ENCODE measurements at regions not wholly inside any gene's neighbourhood (a gene's known extent, or its start where the extent isn't known, plus 50 kb on each side); places are given as distances from the start of the nearest gene placed in this dataset.

DNA sequence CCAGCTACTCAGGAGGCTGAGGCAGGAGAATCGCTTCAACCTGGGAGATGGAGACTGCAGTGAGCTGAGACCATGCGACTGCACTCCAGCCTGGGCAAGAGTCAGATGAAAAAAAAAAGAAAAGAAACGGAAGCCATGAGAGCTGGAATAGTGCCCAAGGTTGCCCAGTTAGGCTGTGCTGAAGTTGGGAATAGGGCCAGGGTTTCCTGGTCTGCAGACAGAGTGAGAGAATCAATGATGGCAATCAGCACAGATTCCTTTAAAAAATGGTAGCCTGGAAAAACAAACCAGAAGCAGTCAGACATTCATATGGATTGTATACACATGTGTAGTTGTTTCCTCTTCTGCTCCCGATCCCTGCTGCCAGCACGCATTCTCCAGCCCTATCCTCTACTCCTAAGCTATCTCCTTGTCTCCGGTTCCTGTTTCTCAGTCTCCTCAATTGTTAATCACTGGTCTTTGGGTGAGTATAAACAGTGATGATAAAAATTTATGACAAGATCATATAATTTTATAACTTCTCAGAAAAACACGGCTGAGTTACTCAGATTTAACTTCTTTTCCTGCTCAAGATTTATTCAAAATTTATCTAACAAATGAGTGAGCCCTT, 316.2 kb upstream of the UMPS start:
- no peak for DNase-seq

- no peak for DNase-seq
Measured at GRCh38 chr3:124415446-124415960, 314.7 kb upstream of the UMPS start.

- DNase-seq = no peak
Measured at GRCh38 chr3:124419303-124419702, 310.9 kb upstream of the UMPS start.

DNA sequence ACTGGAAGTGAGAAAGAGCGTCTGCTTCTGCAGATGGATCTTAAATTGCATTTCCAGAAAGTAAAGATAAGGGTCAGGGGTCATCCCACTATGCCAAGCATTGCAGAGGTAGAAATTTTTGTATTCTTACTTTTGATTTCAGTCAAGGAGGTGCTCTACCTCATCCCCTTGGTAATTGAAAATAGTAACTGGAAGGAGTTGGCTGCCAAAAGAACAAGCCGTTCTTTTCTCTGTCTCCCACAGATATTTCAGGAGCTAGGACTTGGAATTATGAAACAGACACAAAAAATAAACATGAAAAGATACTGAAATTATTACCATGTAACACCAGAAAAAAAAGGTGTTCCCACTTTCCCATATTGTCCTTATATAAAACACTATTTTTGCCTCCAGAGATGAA, 309.9 kb upstream of the UMPS start:
- no peak for DNase-seq

GRCh38 chr3:124422805-124423204, 307.4 kb upstream of the UMPS start:
- DNase-seq = no peak

- no peak for DNase-seq
Measured at GRCh38 chr3:124424396-124424795, 305.9 kb upstream of the UMPS start.

DNA sequence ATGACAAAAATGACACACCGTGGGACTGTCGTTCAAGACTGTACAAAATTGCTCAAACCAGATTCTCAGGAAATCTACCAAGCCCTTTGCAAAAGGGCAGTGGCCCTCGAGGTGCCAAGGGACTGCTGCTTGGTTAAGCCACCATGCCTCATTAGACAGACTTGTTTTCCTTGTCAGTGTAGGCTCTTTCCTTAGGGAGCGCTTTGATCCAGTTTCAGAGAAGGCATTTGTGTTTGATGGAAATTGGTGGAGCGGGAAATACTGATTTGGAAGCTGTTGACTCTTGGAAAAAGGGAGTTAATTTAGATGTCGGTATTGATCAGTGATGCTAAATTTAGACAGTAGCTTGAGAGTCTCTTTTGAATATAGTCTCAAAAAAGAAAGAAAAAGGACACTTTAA, 304.3 kb upstream of the UMPS start:
- DNase-seq = no peak

GRCh38 chr3:124428372-124429128, 301.7 kb upstream of the UMPS start:
- DNase-seq = no peak

DNA sequence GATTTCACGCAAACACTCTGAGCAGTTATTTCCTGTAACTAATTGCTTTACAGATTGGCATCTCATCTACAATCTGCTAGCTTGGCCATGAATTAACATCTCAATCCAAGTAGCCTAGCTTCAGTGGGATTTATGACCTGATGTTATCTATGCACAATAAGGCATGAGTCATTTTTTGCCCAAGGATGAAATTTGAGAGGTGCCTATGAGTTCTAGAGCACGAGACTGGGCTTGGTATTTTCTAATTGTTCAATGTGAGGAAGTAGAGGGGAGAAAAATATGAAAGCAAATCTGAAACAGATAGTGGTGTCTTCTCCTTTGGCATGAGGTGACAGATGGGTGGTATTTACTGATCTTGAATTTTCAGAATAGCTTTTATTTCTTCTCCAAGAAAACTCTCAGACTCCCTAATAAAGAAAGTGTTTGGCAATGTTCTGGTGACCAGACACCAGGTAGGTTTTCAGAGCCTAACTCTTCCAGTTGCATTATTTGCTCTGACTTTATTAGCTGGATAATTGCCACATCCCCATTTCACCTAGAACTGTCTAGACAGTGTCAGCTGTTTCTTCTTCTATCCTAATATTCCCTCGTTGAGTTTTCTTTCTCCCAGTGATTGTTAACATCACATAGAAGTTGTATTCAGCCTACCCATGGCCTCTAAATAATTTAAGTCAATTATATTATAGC, 301.0 kb upstream of the UMPS start:
- DNase-seq = peak; percentile 6

DNA sequence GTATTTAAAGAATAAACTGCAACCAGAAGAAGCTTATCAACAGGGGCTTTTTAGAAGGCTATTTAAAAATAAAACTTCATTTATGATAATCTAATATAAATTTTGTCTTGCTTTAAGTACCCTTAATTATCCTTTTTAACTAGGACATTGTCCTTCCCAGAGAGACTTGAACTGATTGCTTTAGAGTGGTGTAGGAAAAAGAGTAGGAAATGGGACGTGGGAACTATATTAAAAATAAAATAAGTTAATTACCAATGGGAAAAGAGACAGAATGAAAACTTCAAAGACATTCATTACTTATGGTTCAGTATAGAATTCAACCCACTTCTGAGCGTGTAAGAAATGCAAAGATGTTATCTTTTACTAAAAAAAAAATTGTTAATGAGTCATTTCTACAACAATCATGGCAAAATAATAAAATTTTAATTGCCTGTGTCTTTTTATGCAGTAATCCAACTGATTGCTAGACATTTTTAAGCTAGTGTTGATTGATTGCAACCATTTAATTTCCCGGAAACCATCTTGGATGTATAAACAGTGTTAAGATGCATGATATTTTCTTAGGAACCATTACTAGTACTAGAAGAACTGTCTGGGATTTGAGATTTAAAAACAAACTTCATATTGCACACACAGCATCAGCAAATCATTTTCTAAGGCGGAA, 298.8 kb upstream of the UMPS start:
- DNase-seq = no peak

GRCh38 chr3:124434176-124434575, 296.1 kb upstream of the UMPS start:
- DNase-seq = no peak

- no peak for DNase-seq
Measured at GRCh38 chr3:124435467-124435866, 294.8 kb upstream of the UMPS start.

DNA sequence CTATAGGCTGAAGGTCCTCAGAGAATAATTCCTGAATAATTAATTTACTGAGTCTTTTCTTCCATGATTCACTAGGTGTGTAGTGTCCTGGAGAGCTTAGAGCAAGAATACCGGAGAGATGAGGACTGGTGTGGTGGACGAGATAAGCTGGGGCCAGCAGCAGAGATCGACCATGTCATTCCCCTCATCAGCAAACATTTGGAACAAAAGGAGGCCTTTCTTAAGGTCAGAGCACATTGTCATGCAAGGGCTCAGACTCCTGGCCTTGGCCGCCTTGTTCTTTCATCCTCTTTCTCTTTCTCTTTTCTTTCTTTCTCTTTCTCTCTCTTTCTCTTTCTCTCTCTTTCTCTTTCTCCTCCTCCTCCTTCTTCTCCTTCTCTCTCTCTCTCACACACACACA, 291.4 kb upstream of the UMPS start:
- no peak for DNase-seq

DNA sequence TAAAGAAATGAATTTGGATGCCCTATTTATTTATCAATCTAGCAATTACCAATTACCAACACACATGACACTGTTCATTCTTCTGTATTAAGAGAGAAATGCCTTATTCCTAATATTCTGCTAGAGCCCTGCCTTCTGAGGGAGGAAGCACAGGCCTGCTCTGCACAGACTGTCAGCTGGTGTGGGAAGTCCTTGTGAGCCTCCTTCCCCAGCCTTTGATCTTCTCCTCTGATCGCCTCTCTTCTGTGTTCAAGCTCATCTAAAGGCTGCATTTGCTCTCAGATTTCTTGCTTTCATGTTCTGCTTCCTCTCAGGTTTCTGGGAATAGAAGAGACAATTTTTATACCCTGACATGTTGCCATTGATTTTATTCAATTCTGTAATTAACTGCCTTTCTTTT, 290.6 kb upstream of the UMPS start:
- DNase-seq = no peak

- no peak for DNase-seq
Measured at GRCh38 chr3:124441766-124442165, 288.5 kb upstream of the UMPS start.

- peak; percentile 16 for DNase-seq
Measured at GRCh38 chr3:124442463-124442862, 287.8 kb upstream of the UMPS start.

- DNase-seq = no peak
Measured at GRCh38 chr3:124443446-124443845, 286.8 kb upstream of the UMPS start.

DNA sequence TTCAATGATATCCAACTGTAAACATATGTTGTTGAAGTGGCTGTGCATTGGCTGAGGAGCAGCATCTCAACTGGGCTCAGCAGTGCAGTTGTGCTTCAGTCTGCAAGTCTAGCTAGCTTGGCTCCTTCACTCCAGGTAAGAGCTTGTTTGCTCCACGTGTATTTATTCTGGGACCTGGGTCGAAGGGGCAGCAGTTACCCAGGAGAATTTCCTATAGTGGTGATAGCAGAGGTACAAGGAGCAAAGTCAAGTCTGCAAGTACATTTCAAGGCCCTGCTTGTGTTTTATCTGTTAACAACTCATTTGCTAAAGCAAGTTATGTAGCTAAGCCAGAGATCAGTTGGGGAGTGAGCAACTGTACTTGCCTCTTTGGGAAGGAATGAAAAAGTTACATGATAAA, 286.2 kb upstream of the UMPS start:
- DNase-seq = no peak

DNA sequence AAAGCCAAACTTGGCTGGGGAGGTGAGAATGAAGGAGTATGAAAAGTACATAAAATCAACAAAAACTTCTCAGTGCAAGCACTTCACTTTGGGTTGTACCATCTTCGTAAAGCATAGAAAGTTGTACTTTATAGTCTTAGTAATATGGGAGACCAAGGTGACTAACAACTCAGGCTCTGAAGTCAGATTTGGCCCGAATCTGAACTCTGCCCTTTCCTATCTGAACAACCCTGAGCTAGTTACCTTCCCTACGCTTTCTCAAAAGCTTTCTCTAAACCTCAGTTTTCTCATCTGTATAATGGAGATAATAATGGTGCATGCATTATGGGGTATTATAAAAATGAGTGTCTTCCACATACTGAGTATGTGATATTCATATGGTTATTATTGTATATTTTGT, 285.4 kb upstream of the UMPS start:
- DNase-seq = no peak

DNA sequence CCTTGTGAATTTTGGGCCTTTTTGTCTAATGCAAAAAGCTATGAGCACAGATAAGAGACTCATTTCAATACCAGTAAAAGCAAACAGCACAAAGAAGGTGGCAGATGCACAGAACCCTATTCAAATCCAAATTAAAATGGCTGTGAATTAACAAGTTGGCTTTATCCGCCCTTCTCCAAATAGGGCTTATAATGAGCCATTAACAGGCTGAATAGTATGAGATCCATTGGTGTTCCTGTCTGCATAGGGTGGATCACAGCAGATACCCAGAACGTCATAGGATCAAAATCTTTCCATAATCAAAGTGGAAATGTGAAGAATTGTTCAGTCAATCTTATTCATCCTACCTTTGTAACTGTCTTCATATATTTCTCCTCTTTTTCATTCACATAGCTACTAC, 282.4 kb upstream of the UMPS start:
- DNase-seq = no peak

DNA sequence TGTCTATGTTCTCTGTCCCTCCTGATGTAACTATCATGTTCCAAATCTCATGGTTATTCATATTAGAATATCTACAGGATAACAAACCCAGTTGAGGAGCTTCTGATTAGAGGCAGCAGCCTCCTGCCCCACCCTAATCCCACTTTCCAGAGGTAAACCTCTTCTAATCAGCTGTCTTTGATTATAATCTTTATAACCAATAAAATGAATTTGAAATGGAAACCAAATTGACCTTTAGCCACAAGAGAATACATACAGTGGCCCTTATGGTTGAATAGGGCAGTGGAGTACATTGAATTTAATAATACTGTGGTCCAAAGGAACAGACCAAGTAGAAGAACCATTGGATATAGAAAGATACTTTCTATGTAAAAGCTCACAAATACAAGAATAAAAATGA, 281.3 kb upstream of the UMPS start:
- no peak for DNase-seq

DNA sequence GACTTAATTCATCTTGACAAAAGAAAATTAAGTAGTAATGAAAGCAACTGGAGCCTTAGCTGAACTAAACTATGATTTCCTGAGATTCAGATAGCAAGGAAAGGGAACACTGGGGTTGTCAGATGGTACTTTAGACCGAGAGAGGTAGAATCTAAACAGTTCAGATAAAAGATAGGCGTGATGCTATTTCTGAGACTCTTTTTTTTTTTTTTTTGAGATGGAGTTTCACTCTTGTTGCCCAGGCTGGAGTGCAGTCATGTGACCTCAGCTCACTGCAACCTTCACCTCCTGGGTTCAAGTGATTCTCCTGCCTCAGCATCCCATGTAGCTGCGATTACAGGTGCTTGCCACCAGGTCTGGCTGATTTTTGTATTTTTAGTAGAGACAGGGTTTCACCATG, 279.9 kb upstream of the UMPS start:
- no peak for DNase-seq

DNA sequence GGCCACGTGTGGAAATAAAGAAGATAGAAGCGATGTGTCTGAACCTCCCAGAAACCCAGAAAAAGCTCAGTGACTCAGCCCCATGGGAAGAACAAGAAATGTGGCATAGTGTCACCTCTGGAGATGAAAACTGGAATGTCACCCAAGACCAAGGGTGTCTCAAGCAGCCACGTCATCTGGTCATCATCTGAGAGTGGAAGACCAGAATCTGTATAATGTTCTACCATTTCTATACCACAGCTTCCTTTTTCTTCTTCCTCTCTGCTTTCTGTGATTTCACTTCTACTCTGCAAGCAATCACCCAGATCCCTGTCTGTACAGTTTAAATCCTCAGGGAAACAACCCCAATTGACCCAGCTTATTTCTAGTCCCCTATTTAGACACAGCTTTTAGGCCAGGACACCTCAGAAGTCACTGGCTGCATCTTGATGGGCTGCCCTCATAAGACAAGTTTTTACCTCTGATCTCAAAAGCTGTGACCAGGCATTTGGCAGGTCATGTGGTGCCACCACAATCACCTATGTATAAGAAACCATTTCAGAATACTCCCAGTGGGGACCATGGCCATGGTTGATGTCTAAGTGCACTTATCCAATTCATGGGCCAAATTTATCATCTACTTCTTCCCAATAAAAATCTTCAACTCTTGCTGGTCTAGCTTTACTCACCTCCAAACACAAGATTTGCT, 278.5 kb upstream of the UMPS start:
- no peak for DNase-seq
